ENCODE measurements at regions not wholly inside any gene's neighbourhood (a gene's known extent, or its start where the extent isn't known, plus 50 kb on each side); places are given as distances from the start of the nearest gene placed in this dataset.

DNA sequence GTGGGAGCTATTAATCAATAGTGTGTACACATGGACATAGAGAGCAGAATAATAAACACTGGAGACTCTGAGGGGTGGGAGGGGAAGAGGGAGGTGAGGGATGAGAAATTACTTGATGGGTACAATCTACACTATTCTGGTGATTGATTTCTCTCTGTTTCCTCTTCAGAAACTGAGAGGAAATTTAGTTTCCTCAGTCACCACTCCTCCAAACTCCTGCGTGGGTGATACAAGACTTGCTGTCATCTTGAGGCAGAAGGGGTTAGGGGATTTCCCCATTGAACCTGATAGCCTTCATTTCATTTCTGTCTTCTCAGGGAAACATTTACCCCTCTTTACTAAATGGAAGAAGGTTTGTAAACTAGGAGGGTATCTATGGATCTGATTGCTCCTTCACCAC lies 84.3 kb upstream of the ESR1 start:
- H3K9me3 ChIP-seq = no peaks in the 10 kb centered on the region
- no peak for DNase-seq (ENCODE audit: extremely low spot score)
- no peaks in the 10 kb centered on the region for H3K36me3 ChIP-seq
- H3K27ac ChIP-seq (replicated peaks in 1 of 4) = no peak overlapping the region
- TF ChIP-seq POLR2A (IDR thresholded peaks at IDR 0.05; ENCODE audit: low read depth) (no peak), EP300 (IDR thresholded peaks at IDR 0.05) (no peak), POLR2AphosphoS5 (IDR thresholded peaks at IDR 0.05) (no peak)
- TF ChIP-seq, protein P1, sequence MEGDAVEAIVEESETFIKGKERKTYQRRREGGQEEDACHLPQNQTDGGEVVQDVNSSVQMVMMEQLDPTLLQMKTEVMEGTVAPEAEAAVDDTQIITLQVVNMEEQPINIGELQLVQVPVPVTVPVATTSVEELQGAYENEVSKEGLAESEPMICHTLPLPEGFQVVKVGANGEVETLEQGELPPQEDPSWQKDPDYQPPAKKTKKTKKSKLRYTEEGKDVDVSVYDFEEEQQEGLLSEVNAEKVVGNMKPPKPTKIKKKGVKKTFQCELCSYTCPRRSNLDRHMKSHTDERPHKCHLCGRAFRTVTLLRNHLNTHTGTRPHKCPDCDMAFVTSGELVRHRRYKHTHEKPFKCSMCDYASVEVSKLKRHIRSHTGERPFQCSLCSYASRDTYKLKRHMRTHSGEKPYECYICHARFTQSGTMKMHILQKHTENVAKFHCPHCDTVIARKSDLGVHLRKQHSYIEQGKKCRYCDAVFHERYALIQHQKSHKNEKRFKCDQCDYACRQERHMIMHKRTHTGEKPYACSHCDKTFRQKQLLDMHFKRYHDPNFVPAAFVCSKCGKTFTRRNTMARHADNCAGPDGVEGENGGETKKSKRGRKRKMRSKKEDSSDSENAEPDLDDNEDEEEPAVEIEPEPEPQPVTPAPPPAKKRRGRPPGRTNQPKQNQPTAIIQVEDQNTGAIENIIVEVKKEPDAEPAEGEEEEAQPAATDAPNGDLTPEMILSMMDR (IDR thresholded peaks at IDR 0.05) = no peak
- WGBS = 23% methylated on average over 1 of the region's 1 CpG
- H3K4me1 ChIP-seq = no peaks in the 10 kb centered on the region
- H3K4me3 ChIP-seq = no peak overlapping the region
- no peaks in the 10 kb centered on the region for H3K27me3 ChIP-seq
- intact Hi-C loops (cut with DNase I) = no loop called here

DNA sequence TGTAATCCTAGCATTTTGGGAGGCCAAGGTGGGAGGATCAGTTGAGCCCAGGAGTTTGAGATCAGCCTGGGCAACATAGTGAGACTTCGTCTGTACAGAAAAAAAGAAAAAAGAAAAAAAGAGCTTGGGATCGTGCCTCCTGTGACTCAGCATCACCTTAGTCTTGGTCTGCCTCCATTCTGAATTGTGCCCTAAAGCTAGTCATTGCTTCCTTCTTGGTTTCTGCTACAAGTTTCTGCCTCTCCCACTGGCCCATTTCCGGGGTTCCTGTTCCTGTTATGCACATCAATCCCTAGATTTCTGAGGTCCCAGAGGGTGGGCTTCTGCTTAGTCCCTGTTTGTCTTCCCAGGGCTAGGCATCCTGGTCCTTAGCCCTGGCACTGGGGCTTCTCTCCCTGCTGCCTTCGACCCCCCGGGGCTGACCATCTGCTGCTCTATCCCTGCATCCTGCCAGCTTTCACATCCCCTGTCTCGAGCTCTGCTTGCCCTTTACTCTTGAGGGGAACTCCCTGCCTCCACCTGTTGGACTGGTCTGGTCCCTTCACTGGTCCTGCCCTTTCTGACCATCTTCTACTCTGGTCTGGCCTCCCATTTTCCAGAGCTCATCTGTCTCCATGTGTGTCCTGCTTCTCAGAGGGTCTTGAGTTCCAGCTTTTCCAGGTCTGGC lies 77.5 kb upstream of the ESR1 start:
- H3K9me3 ChIP-seq = peaks cover 0 to 14% (median 2%) of the 10 kb centered on the region in 4 donors
- WGBS = 82% methylated on average over 6 of the region's 6 CpGs
- H3K27me3 ChIP-seq = no peaks in the 10 kb centered on the region
- no peak overlapping the region for H3K4me3 ChIP-seq
- no peaks in the 10 kb centered on the region for H3K4me1 ChIP-seq
- intact Hi-C loops (cut with DNase I) = no loop called here
- no peak for DNase-seq (ENCODE audit: extremely low spot score)
- TF ChIP-seq POLR2A (IDR thresholded peaks at IDR 0.05; ENCODE audit: low read depth) (no peak), POLR2AphosphoS5 (IDR thresholded peaks at IDR 0.05) (no peak), EP300 (IDR thresholded peaks at IDR 0.05) (no peak)
- TF ChIP-seq, protein P1 (IDR thresholded peaks at IDR 0.05) = no peak
- H3K27ac ChIP-seq (replicated peaks in 1 of 4) = no peak overlapping the region
- no peaks in the 10 kb centered on the region for H3K36me3 ChIP-seq

DNA sequence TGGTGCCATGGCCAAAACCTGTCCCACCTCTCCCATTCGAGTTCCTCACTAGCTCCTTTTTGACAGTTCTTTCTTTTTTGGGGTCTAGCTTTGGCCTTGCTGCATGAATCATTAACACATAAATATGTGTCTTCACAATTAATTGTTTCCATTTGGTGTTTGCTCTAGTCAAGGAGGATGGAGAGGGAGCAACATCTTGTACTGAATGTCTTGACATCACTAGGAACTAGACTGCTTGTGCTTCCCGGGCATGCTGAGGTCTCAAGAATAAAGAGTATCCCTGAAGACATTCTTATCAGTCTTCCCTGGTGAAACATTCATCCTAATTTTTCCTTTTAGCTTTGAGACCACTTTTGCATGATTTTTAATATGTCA lies 77.0 kb upstream of the ESR1 start:
- Histone ChIP-seq H3K4me3 (no peak overlapping the region), H3K27me3 (no peaks in the 10 kb centered on the region), H3K9me3 (peaks cover 0 to 14% (median 2%) of the 10 kb centered on the region in 4 donors), H3K27ac (replicated peaks in 1 of 4) (no peak overlapping the region), H3K4me1 (no peaks in the 10 kb centered on the region), H3K36me3 (no peaks in the 10 kb centered on the region)
- TF ChIP-seq, protein P1 (IDR thresholded peaks at IDR 0.05) = no peak
- no peak for TF ChIP-seq POLR2AphosphoS5 (IDR thresholded peaks at IDR 0.05)
- TF ChIP-seq EP300 (IDR thresholded peaks at IDR 0.05) = no peak
- no peak for TF ChIP-seq POLR2A (IDR thresholded peaks at IDR 0.05; ENCODE audit: low read depth)
- WGBS = 83% methylated on average over 2 of the region's 2 CpGs
- intact Hi-C loops (cut with DNase I) = no loop called here
- DNase-seq (ENCODE audit: extremely low spot score) = no peak

DNA sequence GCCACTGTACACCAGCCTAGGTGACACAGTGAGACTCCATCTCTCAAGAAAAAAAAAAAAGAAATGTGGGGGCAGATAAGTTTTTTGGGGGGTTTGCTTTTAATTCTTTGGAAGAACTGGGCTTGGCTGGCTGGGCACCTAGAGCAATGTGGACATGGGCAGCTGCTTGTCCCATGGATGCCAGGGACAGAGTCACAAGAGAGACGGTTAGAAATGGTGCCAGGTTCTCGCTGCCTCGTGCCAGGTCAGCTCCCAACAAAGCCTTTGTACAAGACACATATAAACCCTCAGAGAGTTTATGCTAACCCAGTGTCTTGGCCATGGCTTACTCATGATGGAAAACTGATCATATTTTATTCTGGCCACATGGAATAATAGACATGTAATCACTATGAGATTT lies 76.2 kb upstream of the ESR1 start:
- intact Hi-C loops (cut with DNase I) = no loop called here
- DNase-seq (ENCODE audit: extremely low spot score) = no peak
- H3K4me3 ChIP-seq = no peak overlapping the region
- WGBS = 77% methylated on average over 3 of the region's 3 CpGs
- no peaks in the 10 kb centered on the region for H3K36me3 ChIP-seq
- no peaks in the 10 kb centered on the region for H3K27me3 ChIP-seq
- peaks cover 0 to 14% (median 2%) of the 10 kb centered on the region in 4 donors for H3K9me3 ChIP-seq
- H3K4me1 ChIP-seq = no peaks in the 10 kb centered on the region
- TF ChIP-seq, protein P1 (IDR thresholded peaks at IDR 0.05) = no peak
- TF ChIP-seq EP300 (IDR thresholded peaks at IDR 0.05) (no peak), POLR2A (IDR thresholded peaks at IDR 0.05; ENCODE audit: low read depth) (no peak), POLR2AphosphoS5 (IDR thresholded peaks at IDR 0.05) (no peak)
- no peak overlapping the region for H3K27ac ChIP-seq (replicated peaks in 1 of 4)
